ENCODE measurements at regions not wholly inside any gene's neighbourhood (a gene's known extent, or its start where the extent isn't known, plus 50 kb on each side); places are given as distances from the start of the nearest gene placed in this dataset.

GRCh38 chr9:2425676-2426075 is 195.9 kb upstream of the VLDLR start:
- no peak for TF ChIP-seq CTCF (IDR thresholded peaks at IDR 0.05)
- no peak for TF ChIP-seq POLR2A (IDR thresholded peaks at IDR 0.05)
- TF ChIP-seq EP300 (IDR thresholded peaks at IDR 0.05) = no peak
- TF ChIP-seq POLR2AphosphoS5 (IDR thresholded peaks at IDR 0.05) = no peak

Data from upper lobe of left lung (tissue), 4 donors.